Skeletal muscle satellite cell (primary cell): ENCODE measurements at regions not wholly inside any gene's neighbourhood (a gene's known extent, or its start where the extent isn't known, plus 50 kb on each side); places are given as distances from the start of the nearest gene placed in this dataset.
"Not testable (repeated sequence)": the region's sequence is repeated elsewhere in the genome, so short reads cannot be mapped to it uniquely, and the experiment has no call there.

ENCODE experiments used
- H3K27me3 ChIP-seq: 2 replicates; pipeline ENCODE4 v1.7.0; 2013; ENCODE audit warnings: low read length; ENCODE audit not compliant: control insufficient read depth, insufficient read depth
- H3K36me3 ChIP-seq: 2 replicates; pipeline ENCODE4 v1.7.0; 2013; ENCODE audit warnings: mild to moderate bottlenecking, control low read depth, low read length; ENCODE audit not compliant: insufficient read depth
- H3K4me1 ChIP-seq: 2 replicates; pipeline ENCODE4 v1.7.0; 2013; ENCODE audit warnings: low read length; ENCODE audit not compliant: control insufficient read depth, insufficient read depth
- H3K4me2 ChIP-seq: 2 replicates; pipeline ENCODE4 v1.7.0; 2013; ENCODE audit warnings: mild to moderate bottlenecking, low read length
- H3K4me3 ChIP-seq: 2 replicates; pipeline ENCODE4 v1.7.0; 2013; ENCODE audit warnings: low read length
- H3K9ac ChIP-seq: 2 replicates; pipeline ENCODE4 v1.7.0; 2013; ENCODE audit warnings: mild to moderate bottlenecking, low read depth, low read length, moderate library complexity
- H3K9me3 ChIP-seq: replicated peaks from 2 replicates; pipeline ENCODE4 v1.7.0; 2013; ENCODE audit warnings: mild to moderate bottlenecking, control low read depth, low read length

DNA sequence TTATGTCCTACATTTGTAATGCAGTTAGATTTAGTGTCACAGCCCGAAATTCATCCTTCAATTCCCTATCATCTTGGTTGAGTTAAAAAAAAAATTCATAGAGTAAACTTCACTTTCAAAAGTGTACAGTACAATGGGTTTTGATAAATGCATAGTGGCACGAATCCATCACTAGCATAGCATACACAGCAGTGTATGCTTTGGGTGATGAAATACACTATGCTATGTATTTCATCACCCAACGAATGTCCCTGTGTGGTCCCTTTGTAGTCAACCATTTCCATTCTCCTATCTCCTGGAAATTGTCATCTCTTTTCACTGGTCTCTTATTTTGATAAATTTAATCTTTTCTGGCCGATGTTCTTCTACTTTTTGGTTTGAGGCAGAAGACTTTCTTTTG lies 129.4 kb upstream of the BASP1 start:
- H3K9me3 ChIP-seq, result no peaks in the 10 kb centered on the region
- no peaks in the 10 kb centered on the region for H3K4me1 ChIP-seq
- no peak overlapping the region for H3K4me2 ChIP-seq
- no peaks in the 10 kb centered on the region for H3K27me3 ChIP-seq
- H3K36me3 ChIP-seq, result no peaks in the 10 kb centered on the region
- no peak overlapping the region for H3K4me3 ChIP-seq
- no peak overlapping the region for H3K9ac ChIP-seq

DNA sequence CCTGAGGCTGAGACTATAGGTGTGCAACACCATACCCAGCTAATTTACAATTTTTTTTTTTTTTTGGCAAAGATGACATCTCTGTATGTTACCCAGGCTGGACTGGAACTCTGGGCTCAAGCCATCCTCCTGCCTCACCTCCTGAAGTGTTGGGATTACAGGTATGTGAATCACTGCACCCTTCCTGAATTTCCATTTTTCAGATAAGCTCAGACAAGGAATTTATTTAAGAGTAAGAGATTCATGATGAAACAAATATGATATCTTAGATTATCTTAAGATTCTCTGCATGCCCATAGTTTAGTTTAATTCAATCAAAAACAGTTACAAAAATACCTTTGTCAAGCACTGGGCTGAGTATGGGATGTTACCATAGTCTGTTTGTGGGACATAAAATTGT lies 128.4 kb upstream of the BASP1 start:
- Histone ChIP-seq H3K36me3 (no peaks in the 10 kb centered on the region), H3K27me3 (no peaks in the 10 kb centered on the region), H3K4me2 (no peak overlapping the region), H3K9me3 (no peaks in the 10 kb centered on the region), H3K4me3 (no peak overlapping the region), H3K9ac (no peak overlapping the region), H3K4me1 (no peaks in the 10 kb centered on the region)

DNA sequence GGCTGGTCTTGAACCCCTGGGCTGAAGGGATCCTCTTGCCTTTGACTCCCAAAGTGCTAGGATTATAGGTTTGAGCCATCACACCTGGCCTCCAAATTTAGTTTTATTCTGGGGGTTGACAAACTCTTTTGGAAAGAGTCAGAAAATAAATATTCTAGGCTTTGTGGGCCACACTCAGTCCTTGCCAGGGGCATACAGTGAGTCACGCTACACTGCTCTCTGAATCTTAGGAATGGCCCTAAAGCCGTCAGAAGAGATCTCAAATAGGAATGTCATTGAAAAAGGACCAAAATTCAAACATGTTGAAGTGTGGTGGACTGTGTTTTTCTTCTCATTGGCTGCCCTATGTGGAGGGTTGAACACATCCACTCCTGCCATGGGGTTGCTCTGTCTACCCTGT lies 127.7 kb upstream of the BASP1 start:
- no peak overlapping the region for H3K4me2 ChIP-seq

DNA sequence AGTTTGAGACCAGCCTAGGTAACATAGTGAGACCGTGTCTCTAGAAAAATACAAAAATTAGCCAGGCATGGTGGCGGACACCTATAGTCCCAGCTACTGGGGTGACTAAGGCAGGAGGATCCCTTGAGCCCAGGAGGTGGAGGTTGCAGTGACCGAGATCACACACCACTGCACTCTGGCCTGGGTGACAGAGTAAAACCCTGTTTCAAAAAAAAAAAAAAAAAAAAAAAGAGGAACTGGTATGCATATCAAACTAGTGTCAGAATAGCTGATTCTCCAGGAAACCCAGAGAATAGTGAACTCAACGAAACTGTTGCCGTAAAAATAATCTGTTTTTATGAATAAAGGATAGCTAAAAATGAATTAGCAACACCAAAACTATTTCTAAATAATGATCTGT lies 126.6 kb upstream of the BASP1 start:
- H3K4me2 ChIP-seq, result no peak overlapping the region
- no peaks in the 10 kb centered on the region for H3K27me3 ChIP-seq
- H3K9ac ChIP-seq, result no peak overlapping the region
- H3K36me3 ChIP-seq, result no peaks in the 10 kb centered on the region
- H3K4me1 ChIP-seq, result peaks cover 9% of the 10 kb centered on the region
- H3K4me3 ChIP-seq, result no peak overlapping the region
- no peaks in the 10 kb centered on the region for H3K9me3 ChIP-seq

More for the DNA sequence above, 127.7 kb upstream of the BASP1 start:
- H3K4me1 ChIP-seq, result peaks cover 3% of the 10 kb centered on the region
- H3K27me3 ChIP-seq, result no peaks in the 10 kb centered on the region
- no peaks in the 10 kb centered on the region for H3K36me3 ChIP-seq
- no peak overlapping the region for H3K4me3 ChIP-seq
- no peaks in the 10 kb centered on the region for H3K9me3 ChIP-seq
- H3K9ac ChIP-seq, result no peak overlapping the region

DNA sequence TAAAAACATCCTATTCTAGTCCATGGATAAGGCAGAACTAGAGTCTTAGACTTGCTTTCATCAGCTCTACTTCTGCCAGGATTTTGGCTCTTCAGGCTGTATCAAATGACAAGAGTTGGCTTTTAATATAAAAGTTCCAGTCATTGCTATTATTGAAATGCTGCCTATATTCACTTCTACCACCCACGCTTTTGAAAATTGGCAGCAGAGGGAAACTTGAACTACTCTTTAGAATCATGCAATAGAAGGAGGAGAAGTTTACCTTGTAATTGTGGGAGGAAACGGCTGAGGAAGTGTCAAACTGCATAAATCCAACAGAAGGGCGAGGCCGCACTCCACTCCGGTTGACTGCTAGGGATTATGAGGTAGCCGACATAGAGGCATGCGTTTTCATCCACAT lies 122.6 kb upstream of the BASP1 start:
- H3K36me3 ChIP-seq, result no peaks in the 10 kb centered on the region
- H3K4me1 ChIP-seq, result peaks cover 14% of the 10 kb centered on the region
- H3K4me2 ChIP-seq, result no peak overlapping the region
- H3K4me3 ChIP-seq, result no peak overlapping the region
- no peak overlapping the region for H3K9ac ChIP-seq
- H3K9me3 ChIP-seq, result no peaks in the 10 kb centered on the region
- no peaks in the 10 kb centered on the region for H3K27me3 ChIP-seq

DNA sequence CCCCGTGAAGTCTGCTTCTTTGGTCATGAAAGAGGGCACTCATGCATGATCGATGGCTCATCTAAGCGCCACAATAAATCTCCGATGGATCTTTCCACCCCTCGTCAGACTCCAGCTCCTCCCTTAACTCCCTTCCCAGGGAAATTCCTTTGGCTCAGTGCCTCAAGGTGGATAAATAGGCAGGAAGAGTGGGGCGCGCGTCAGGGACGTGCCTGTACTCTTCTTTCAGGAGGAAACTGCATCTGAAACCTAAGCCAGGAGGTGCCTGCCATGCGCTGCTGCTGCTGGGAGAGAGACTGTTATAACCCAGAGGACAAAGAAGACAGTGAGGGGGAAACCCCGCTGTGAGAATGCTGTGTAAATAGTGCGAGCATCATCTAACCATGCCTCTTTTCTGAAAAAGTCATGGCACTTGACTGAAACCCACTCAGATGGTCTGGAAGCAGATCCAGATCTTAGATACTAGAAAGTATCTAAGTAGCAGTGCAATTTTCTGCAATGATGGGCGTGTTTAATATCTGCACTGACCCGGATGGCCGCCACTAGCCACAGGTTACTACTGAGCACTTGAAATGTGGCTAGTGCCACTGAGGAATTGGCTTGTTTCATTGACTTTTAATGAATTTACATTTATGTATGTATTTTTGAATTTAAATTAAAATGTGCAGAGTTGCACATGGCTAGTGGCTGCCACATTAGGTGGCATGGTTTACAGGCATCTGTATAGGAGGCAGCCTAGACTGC lies 120.3 kb upstream of the BASP1 start:
- Histone ChIP-seq H3K9ac (no peak overlapping the region), H3K4me3 (no peak overlapping the region), H3K36me3 (no peaks in the 10 kb centered on the region), H3K4me1 (peaks cover 14% of the 10 kb centered on the region), H3K9me3 (no peaks in the 10 kb centered on the region), H3K27me3 (no peaks in the 10 kb centered on the region), H3K4me2 (no peak overlapping the region)

DNA sequence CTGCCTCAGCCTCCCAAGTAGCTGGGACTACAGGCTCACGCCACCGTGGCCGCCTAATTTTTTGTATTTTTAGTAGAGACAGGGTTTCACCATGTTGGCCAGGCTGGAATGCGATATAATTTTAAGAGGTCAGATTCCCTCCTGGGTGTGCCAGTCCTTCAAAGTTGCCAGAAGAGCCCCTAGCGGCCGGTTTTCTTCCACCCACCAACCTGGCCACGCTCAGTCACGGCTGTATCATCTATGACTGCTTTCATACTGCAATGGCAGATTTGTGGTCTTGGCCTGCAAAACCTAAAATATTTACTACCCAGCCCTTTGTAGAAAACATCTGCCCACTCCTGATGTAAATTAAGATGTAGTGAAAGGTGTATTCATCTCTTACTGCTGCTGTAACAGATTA lies 117.5 kb upstream of the BASP1 start:
- Histone ChIP-seq H3K4me3 (no peak overlapping the region), H3K9me3 (no peaks in the 10 kb centered on the region), H3K9ac (no peak overlapping the region), H3K4me2 (no peak overlapping the region), H3K4me1 (peaks cover 8% of the 10 kb centered on the region), H3K36me3 (no peaks in the 10 kb centered on the region), H3K27me3 (no peaks in the 10 kb centered on the region)

DNA sequence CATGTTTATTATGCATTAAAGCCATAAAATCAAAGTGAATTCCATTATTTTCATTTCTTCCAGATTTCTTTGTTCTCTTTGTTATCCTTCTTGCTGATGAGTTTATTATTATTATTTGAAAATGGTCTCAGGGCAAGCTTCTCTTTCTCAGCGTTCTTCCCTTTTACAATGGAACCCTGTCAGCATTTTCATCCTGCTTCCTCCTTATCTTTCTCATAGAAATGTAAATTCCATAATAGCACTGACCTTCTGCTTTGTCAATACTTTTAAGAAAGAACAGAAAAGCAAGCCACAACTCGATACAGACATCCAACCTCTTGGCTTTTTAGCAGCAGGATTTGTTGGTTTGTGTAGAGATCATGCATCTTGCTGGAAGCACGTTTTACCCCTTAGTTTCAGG lies 114.0 kb upstream of the BASP1 start:
- Histone ChIP-seq H3K9me3 (no peaks in the 10 kb centered on the region), H3K9ac (no peak overlapping the region), H3K36me3 (no peaks in the 10 kb centered on the region), H3K27me3 (no peaks in the 10 kb centered on the region), H3K4me1 (peaks cover 14% of the 10 kb centered on the region), H3K4me2 (no peak overlapping the region), H3K4me3 (no peak overlapping the region)

DNA sequence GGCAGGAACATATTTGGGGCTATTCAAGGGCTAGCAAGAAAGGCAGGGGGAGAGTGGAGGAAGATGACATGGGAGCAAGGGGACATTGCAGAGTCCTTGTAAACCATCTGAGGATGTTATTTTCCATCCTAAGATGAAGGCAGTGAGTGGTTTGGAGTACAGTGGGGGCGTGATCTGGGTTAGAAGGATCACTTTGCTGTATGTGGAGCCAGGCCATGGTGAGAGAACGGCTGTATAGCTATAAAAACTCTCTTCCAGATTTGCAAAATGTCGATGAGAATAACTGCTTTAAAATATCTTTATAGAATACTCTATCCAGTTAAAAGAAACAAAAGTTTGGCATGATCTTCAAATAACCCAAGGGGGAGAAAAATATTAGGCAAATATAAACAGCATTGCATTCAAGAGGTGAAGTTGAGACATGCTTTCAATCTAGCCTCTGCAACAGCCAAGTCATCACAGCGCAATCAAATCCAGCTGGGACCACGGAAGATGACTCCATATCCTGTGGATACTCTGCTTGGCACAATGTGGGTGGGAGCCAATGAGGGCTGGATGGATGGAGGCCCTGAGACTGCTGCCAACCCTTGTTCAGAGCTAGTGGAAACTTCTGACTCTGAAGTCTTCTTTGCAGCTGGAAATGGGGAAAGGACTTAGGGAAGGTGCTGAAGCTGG lies 111.5 kb upstream of the BASP1 start:
- Histone ChIP-seq H3K4me1 (peaks cover 14% of the 10 kb centered on the region), H3K27me3 (no peaks in the 10 kb centered on the region), H3K36me3 (no peaks in the 10 kb centered on the region), H3K9me3 (no peaks in the 10 kb centered on the region), H3K4me3 (no peak overlapping the region), H3K9ac (no peak overlapping the region), H3K4me2 (peak overlapping the region; percentile 1)

DNA sequence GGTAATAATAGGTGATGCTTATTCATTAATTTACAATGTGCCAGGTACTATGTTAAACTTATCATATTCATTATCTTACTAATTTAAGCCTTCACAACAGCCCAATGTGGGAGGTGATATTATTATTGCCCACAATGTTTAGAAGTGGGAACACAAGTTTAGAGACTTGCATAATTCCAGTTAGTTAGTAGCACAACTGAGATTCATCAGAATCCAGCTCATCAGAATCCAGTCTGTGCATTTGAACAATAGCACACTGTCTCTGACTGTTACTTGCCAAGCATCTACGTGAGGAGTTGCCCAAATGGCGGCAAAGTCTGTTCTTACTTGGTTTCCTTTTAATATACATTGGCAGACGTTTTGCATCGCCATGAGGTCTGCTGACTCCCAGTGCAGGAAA lies 110.9 kb upstream of the BASP1 start:
- H3K27me3 ChIP-seq, result no peaks in the 10 kb centered on the region
- H3K4me1 ChIP-seq, result peaks cover 14% of the 10 kb centered on the region
- no peak overlapping the region for H3K4me2 ChIP-seq
- H3K4me3 ChIP-seq, result no peak overlapping the region
- no peaks in the 10 kb centered on the region for H3K9me3 ChIP-seq
- H3K9ac ChIP-seq, result no peak overlapping the region
- H3K36me3 ChIP-seq, result no peaks in the 10 kb centered on the region

DNA sequence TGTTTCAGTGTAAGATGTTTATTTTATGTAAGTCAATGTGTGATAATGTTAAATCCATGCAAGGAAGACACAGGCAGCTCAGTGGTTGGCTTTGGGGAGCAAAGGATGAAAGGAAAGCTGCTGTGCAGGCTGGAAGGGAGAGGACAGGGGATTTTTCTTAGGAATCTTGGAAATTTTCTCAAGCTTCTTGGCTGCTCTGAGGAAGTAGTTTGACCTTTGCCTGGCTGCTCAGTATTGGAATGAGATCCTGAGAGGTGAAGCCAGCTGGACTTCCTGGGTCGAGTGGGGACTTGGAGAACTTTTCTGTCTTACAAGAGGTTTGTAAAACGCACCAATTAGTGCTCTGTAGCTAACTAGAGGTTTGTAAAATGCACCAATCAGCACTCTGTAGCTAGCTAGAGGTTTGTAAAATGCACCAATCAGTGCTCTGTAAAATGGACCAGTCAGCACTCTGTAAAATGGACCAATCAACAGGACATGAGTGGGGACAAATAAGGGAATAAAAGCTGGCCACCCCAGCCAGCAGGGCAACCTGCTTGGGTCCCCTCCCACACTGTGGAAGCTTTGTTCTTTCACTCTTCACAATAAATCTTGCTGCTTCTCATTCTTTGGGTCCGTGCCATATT lies 105.2 kb upstream of the BASP1 start:
- not testable (repeated sequence) for H3K9ac ChIP-seq, H3K9me3 ChIP-seq, H3K4me2 ChIP-seq, H3K27me3 ChIP-seq, H3K4me3 ChIP-seq, H3K36me3 ChIP-seq
- H3K4me1 ChIP-seq, result peaks cover 24% of the 10 kb centered on the region
